Activated CD4-positive, alpha-beta T cell treated with anti-CD3 and anti-CD28 coated beads, Interleukin-2, amount 10 ng/mL, durations not matched to agents 24 days and 14 days (primary cell): ENCODE measurements at regions not wholly inside any gene's neighbourhood (a gene's known extent, or its start where the extent isn't known, plus 50 kb on each side); places are given as distances from the start of the nearest gene placed in this dataset.

ENCODE experiments used
- DNase-seq: peaks from one replicate; pipeline ENCODE4 v3.0.0; 2022
- H3K27ac Mint-ChIP-seq: one replicate; pipeline ENCODE4 v1.8.0; 2022; ENCODE audit warnings: mild to moderate bottlenecking, mixed read lengths
- H3K27me3 Mint-ChIP-seq: one replicate; pipeline ENCODE4 v1.8.0; 2022; ENCODE audit warnings: mixed read lengths
- H3K36me3 Mint-ChIP-seq: one replicate; pipeline ENCODE4 v1.8.0; 2022; ENCODE audit warnings: low read depth, mild to moderate bottlenecking, mixed read lengths
- H3K4me1 Mint-ChIP-seq: one replicate; pipeline ENCODE4 v1.8.0; 2021; ENCODE audit warnings: mixed read lengths
- H3K4me3 Mint-ChIP-seq: one replicate; pipeline ENCODE4 v1.8.0; 2022; ENCODE audit warnings: mild to moderate bottlenecking, moderate library complexity, mixed read lengths
- H3K9me3 Mint-ChIP-seq: one replicate; pipeline ENCODE4 v1.8.0; 2021; ENCODE audit warnings: mixed read lengths
- intact Hi-C: fragments of 100-400 bp; cut with micrococcal nuclease; formaldehyde crosslinking; loops from one replicate; pipeline ENCODE4 v1.15.1; 2023

- no peaks in the 10 kb centered on the region for H3K36me3 Mint-ChIP-seq
Observed at GRCh38 chr14:104428333-104428851, 151.2 kb upstream of the C14orf180 start.

GRCh38 chr14:104428860-104429259, 150.7 kb upstream of the C14orf180 start:
- Mint-ChIP-seq H3K36me3 (no peaks in the 10 kb centered on the region), H3K27me3 (no peaks in the 10 kb centered on the region), H3K4me3 (no peak overlapping the region), H3K9me3 (no peaks in the 10 kb centered on the region), H3K27ac (no peak overlapping the region), H3K4me1 (no peaks in the 10 kb centered on the region)
- intact Hi-C loops: no loop called here
- DNase-seq: no peak

More at GRCh38 chr14:104428333-104428851, 151.2 kb upstream of the C14orf180 start:
- no peak for DNase-seq
- intact Hi-C loops: no loop called here
- no peak overlapping the region for H3K4me3 Mint-ChIP-seq
- H3K27ac Mint-ChIP-seq: no peak overlapping the region
- H3K27me3 Mint-ChIP-seq: no peaks in the 10 kb centered on the region
- no peaks in the 10 kb centered on the region for H3K9me3 Mint-ChIP-seq
- H3K4me1 Mint-ChIP-seq: no peaks in the 10 kb centered on the region

DNA sequence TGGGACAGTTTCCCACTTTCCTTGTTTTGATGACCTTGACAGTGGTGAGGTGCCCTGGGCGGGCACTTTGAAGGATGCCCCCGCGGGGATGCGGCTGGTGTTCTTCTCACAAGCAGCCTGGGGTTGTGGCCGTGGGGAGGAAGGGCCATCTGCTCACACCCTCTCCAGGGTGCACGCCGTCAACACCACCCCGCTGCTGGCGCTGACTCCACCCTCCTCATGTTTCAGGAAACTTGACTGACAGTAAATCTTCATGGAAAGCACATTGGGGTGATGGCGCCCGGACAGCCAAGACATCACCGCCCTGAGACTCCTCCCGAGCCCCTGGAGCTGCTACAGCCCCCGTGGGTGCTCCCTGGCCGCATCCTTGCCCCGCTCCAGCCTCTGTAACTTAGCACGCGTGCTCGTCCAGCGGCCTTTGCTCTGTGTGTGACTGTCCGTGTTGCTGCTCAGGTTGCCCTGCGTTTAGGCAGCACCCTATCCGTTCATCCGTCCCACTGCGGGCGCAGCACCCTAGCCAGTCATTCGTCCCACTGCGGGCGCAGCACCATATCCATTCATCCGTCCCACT, 150.2 kb upstream of the C14orf180 start:
- H3K36me3 Mint-ChIP-seq: no peaks in the 10 kb centered on the region
- H3K4me3 Mint-ChIP-seq: no peak overlapping the region
- intact Hi-C loops: no loop called here
- H3K9me3 Mint-ChIP-seq: no peaks in the 10 kb centered on the region
- no peak for DNase-seq
- H3K4me1 Mint-ChIP-seq: no peaks in the 10 kb centered on the region
- no peaks in the 10 kb centered on the region for H3K27me3 Mint-ChIP-seq
- no peak overlapping the region for H3K27ac Mint-ChIP-seq

GRCh38 chr14:104431351-104431928, 148.1 kb upstream of the C14orf180 start:
- no peaks in the 10 kb centered on the region for H3K9me3 Mint-ChIP-seq
- H3K27ac Mint-ChIP-seq: no peak overlapping the region
- no peak overlapping the region for H3K4me3 Mint-ChIP-seq
- intact Hi-C loops: no loop called here
- DNase-seq: peak; percentile 49
- H3K27me3 Mint-ChIP-seq: no peaks in the 10 kb centered on the region
- no peaks in the 10 kb centered on the region for H3K4me1 Mint-ChIP-seq
- no peaks in the 10 kb centered on the region for H3K36me3 Mint-ChIP-seq

- Mint-ChIP-seq H3K4me3 (no peak overlapping the region), H3K36me3 (no peaks in the 10 kb centered on the region), H3K27ac (no peak overlapping the region), H3K9me3 (no peaks in the 10 kb centered on the region), H3K27me3 (no peaks in the 10 kb centered on the region), H3K4me1 (no peaks in the 10 kb centered on the region)
- intact Hi-C loops: no loop called here
- peak; percentile 31 for DNase-seq
Observed at GRCh38 chr14:104431929-104432541, 147.5 kb upstream of the C14orf180 start.

DNA sequence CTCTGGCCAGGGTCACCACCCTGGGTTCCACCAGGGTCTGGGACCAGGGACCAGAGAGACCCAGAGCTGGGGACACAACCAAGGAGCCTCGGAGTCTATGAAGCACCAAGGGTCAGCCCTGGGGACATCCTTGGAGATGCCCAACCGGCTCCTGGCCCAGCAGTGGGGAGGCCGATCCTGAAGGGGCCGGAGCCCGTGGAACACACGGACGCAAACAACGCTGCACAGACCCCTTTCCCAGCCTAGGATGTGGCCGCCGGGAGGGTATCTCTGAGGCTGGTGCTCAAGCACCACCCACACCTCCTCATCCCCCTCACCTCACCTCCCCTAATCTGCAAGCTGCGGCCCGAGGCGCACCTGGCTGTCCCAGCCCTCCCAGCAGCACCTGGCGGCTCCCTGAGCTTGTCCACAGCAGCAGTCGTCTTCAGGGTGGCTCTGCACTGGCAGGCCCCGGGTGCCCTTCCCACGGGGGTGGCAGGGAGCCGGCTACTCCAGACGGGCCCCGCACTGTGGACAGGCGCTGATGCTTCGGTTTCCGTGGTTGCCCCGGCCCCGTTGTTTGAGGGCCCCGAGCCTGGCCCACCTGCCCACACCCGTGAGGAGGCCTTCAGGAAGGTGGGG, 146.8 kb upstream of the C14orf180 start:
- H3K27me3 Mint-ChIP-seq: no peaks in the 10 kb centered on the region
- intact Hi-C loops: no loop called here
- H3K9me3 Mint-ChIP-seq: no peaks in the 10 kb centered on the region
- H3K36me3 Mint-ChIP-seq: no peaks in the 10 kb centered on the region
- H3K4me1 Mint-ChIP-seq: no peaks in the 10 kb centered on the region
- DNase-seq: peak; percentile 35
- H3K27ac Mint-ChIP-seq: no peak overlapping the region
- H3K4me3 Mint-ChIP-seq: no peak overlapping the region

DNA sequence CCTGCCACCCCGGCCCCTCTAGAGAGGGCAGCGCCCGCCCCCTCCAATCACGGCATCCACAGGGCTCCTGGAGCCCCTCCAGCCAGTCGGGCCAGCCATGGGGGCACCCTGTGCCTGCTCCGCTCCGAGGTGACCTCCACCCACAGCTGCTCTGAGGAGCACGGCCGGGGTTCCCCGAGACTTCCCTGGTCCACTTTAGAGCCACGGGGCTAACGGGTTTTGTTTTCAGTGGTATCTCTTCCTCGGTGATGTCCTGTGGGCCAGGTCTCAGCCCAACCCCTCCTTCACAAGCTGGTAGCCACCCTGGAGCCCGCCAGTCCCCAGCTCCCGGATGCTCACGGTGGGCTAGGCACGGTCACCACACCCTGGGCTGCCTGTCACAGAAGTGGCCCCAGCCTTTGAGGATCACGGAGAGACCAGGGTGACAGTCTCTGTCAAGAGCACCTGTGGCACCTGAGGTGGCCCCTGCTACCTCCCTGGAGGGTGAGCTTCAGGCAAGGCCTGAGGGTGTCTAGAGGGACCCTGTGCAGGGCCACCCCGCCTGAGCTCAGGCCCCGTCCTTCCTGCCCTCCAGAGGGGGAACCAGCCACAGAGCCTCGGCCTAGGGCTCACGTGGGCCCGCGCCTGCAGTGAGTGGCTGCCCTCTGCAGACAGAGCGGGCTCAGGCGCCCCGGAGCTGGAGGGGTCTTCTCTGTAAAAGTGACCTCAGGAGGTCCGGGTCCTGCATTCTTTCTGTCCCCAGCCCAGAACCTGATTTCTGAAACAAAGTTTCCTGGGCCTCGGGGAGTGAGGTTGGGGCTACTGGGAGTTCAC, 146.0 kb upstream of the C14orf180 start:
- no peak overlapping the region for H3K4me3 Mint-ChIP-seq
- H3K36me3 Mint-ChIP-seq: no peaks in the 10 kb centered on the region
- intact Hi-C loops: no loop called here
- no peaks in the 10 kb centered on the region for H3K27me3 Mint-ChIP-seq
- H3K4me1 Mint-ChIP-seq: no peaks in the 10 kb centered on the region
- no peaks in the 10 kb centered on the region for H3K9me3 Mint-ChIP-seq
- DNase-seq: peak; percentile 51
- H3K27ac Mint-ChIP-seq: no peak overlapping the region

DNA sequence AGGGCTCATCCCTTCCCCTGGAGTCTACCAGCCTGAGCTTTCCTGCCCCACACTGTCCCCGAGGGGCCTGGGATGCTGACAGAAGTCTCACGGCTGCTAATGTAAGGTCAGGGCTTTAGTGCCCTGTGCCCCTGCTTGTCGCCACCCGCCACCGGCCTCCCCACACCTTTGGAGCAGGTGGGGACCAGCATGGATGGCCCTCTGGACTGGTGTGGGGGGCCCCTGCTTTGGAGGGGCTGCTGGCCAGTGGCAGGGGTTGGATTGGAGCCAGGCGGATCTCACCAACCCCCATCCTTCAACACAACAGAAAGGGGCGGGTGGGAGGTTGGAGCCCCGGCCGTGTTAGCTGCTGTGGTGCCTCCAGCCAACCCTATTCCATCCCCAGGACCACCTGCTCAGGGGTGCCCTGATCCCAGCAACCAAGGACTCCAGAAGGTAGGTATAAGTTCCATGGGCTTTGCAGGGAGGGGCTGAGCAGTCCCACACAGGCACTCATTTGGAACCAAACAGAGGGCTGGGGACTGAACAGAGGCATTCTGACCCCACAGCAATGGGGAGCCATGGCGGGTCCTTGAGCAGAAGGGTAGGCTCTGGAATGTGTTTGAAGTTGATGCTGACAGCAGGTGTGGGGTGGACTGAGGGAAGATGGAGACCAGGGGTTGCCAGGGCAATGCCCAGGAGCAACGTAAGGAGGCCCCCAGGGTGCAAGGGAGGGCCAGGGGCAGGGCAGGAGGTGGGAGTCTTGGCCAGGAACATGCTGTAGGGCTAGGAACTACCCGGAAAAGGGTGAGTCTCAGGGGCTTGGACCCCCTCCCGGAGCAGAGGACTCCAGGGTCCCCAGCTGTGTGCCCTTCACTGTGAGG, 145.1 kb upstream of the C14orf180 start:
- Mint-ChIP-seq H3K4me1 (no peaks in the 10 kb centered on the region), H3K9me3 (no peaks in the 10 kb centered on the region), H3K4me3 (no peak overlapping the region), H3K36me3 (no peaks in the 10 kb centered on the region), H3K27ac (no peak overlapping the region), H3K27me3 (no peaks in the 10 kb centered on the region)
- intact Hi-C loops: no loop called here
- no peak for DNase-seq

- DNase-seq: peak; percentile 46
- Mint-ChIP-seq H3K36me3 (no peaks in the 10 kb centered on the region), H3K4me1 (no peaks in the 10 kb centered on the region), H3K4me3 (no peak overlapping the region), H3K27ac (no peak overlapping the region), H3K27me3 (no peaks in the 10 kb centered on the region), H3K9me3 (no peaks in the 10 kb centered on the region)
- intact Hi-C loops: no loop called here
Observed at GRCh38 chr14:104435147-104436046, 144.2 kb upstream of the C14orf180 start.

- no peaks in the 10 kb centered on the region for H3K4me1 Mint-ChIP-seq
- no peak overlapping the region for H3K27ac Mint-ChIP-seq
- H3K9me3 Mint-ChIP-seq: no peaks in the 10 kb centered on the region
- H3K36me3 Mint-ChIP-seq: no peaks in the 10 kb centered on the region
- DNase-seq: peak; percentile 48
- H3K27me3 Mint-ChIP-seq: no peaks in the 10 kb centered on the region
- intact Hi-C loops: no loop called here
- H3K4me3 Mint-ChIP-seq: no peak overlapping the region
Observed at GRCh38 chr14:104436047-104436591, 143.4 kb upstream of the C14orf180 start.

DNA sequence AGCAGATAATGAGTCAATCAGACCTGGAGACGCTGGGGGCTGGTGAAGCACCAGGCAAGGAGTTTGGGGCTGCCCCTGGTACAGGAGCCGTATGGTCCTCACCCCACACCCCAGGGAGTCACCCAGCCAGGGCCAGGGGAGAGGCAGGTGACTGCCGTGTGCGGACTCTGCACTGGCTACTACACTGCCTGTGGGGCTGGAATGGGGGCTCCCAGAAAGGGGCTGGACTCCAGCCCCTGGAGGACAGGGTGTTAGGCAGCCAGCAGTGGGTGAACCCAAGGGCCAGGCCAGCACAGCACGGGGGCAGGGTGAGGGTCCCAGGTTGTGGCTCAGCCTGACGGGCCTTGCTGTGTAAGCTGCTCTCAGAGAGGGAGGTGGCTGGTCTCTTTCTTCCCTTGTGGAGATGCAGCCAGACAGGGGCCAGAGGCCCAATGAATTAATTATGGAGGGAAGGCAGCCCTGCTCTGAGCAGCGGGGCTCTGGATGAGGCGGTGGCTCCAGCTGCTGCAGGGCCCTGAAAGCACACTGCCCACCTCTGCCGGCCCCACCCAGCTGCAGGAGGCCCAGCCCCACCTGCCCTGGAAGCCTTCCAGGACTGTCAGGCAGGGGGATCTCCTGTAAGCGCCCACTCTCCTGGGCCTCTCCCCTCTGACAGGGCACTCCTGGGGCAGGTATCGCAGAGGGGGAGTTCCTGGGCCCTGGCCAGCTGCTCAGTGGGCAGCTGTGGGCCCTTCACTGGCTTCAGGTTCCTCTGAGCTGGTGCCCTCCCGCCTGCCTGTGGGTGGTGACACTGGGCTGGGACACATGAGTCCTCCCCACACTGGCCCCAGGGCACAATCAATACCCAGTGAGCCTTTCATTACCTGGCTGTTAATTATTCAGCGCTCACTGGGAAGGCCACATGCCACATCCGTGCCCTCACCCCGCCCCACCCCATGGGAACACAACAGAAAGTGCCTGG, 142.5 kb upstream of the C14orf180 start:
- Mint-ChIP-seq H3K9me3 (no peaks in the 10 kb centered on the region), H3K27ac (no peak overlapping the region), H3K4me1 (no peaks in the 10 kb centered on the region), H3K36me3 (no peaks in the 10 kb centered on the region), H3K4me3 (no peak overlapping the region), H3K27me3 (no peaks in the 10 kb centered on the region)
- intact Hi-C loops: no loop called here
- DNase-seq: peak; percentile 45
